GM21529 (cell line): ENCODE measurements at regions not wholly inside any gene's neighbourhood (a gene's known extent, or its start where the extent isn't known, plus 50 kb on each side); places are given as distances from the start of the nearest gene placed in this dataset.
"Not testable (repeated sequence)": the region's sequence is repeated elsewhere in the genome, so short reads cannot be mapped to it uniquely, and the experiment has no call there.

Experiments
- ATAC-seq: cut with Tn5 transposase; IDR thresholded peaks from one replicate; pipeline ENCODE4 v1.9.1; 2021; ENCODE audit not compliant: unreplicated experiment

- no peak for ATAC-seq
Measured at GRCh38 chr2:150681120-150681804, 193.8 kb upstream of the RND3 start.

GRCh38 chr2:150679456-150680120, 192.1 kb upstream of the RND3 start:
- ATAC-seq: no peak

GRCh38 chr2:150677551-150677950, 190.1 kb upstream of the RND3 start:
- ATAC-seq: no peak

GRCh38 chr2:150676747-150677383, 189.4 kb upstream of the RND3 start:
- no peak for ATAC-seq

GRCh38 chr2:150675807-150676206, 188.3 kb upstream of the RND3 start:
- ATAC-seq: no peak

GRCh38 chr2:150674283-150674682, 186.8 kb upstream of the RND3 start:
- no peak for ATAC-seq

- ATAC-seq: no peak
Measured at GRCh38 chr2:150672311-150672710, 184.8 kb upstream of the RND3 start.

- ATAC-seq: no peak
Measured at GRCh38 chr2:150669492-150669891, 182.0 kb upstream of the RND3 start.

GRCh38 chr2:150667039-150667438, 179.6 kb upstream of the RND3 start:
- ATAC-seq: not testable (repeated sequence)

- ATAC-seq: no peak
Measured at GRCh38 chr2:150663143-150663542, 175.7 kb upstream of the RND3 start.

- no peak for ATAC-seq
Measured at GRCh38 chr2:150656002-150656401, 168.5 kb upstream of the RND3 start.

- no peak for ATAC-seq
Measured at GRCh38 chr2:150653351-150653750, 165.9 kb upstream of the RND3 start.

GRCh38 chr2:150647943-150648342, 160.5 kb upstream of the RND3 start:
- ATAC-seq: no peak

- no peak for ATAC-seq
Measured at GRCh38 chr2:150646746-150647145, 159.3 kb upstream of the RND3 start.

GRCh38 chr2:150644298-150645067, 157.0 kb upstream of the RND3 start:
- ATAC-seq: no peak

GRCh38 chr2:150643114-150643725, 155.8 kb upstream of the RND3 start:
- ATAC-seq: no peak

GRCh38 chr2:150640039-150640438, 152.6 kb upstream of the RND3 start:
- no peak for ATAC-seq

- ATAC-seq: no peak
Measured at GRCh38 chr2:150639383-150639782, 151.9 kb upstream of the RND3 start.

GRCh38 chr2:150631236-150631821, 143.9 kb upstream of the RND3 start:
- no peak for ATAC-seq

GRCh38 chr2:150630587-150631235, 143.2 kb upstream of the RND3 start:
- ATAC-seq: no peak
